ENCODE measurements at regions not wholly inside any gene's neighbourhood (a gene's known extent, or its start where the extent isn't known, plus 50 kb on each side); places are given as distances from the start of the nearest gene placed in this dataset.

- no peak for DNase-seq (ENCODE audit: low read depth)
- no peak for TF ChIP-seq CTCF (IDR thresholded peaks at IDR 0.05; ENCODE audit: insufficient read depth, low read length, poor library complexity, severe bottlenecking)
- no peaks in the 10 kb centered on the region for H3K36me3 ChIP-seq (ENCODE audit: control insufficient read depth, insufficient read depth, low read length)
- no peaks in the 10 kb centered on the region for H3K27me3 ChIP-seq (ENCODE audit: control insufficient read depth, insufficient read depth, low read length)
- no peak overlapping the region for H3K4me3 ChIP-seq (ENCODE audit: low read depth, low read length)
These were observed 1316.7 kb upstream of the TMEM132C start for GRCh38 chr12:126950266-126950665.

GRCh38 chr12:126952096-126953007 lies 1314.6 kb upstream of the TMEM132C start:
- no peak for TF ChIP-seq CTCF (IDR thresholded peaks at IDR 0.05; ENCODE audit: insufficient read depth, low read length, poor library complexity, severe bottlenecking)
- no peaks in the 10 kb centered on the region for H3K36me3 ChIP-seq (ENCODE audit: control insufficient read depth, insufficient read depth, low read length)
- H3K4me3 ChIP-seq (ENCODE audit: low read depth, low read length): no peak overlapping the region
- DNase-seq (ENCODE audit: low read depth): no peak
- H3K27me3 ChIP-seq (ENCODE audit: control insufficient read depth, insufficient read depth, low read length): no peaks in the 10 kb centered on the region

- Histone ChIP-seq H3K36me3 (ENCODE audit: control insufficient read depth, insufficient read depth, low read length) (no peaks in the 10 kb centered on the region), H3K27me3 (ENCODE audit: control insufficient read depth, insufficient read depth, low read length) (no peaks in the 10 kb centered on the region), H3K4me3 (ENCODE audit: low read depth, low read length) (no peak overlapping the region)
- no peak for TF ChIP-seq CTCF (IDR thresholded peaks at IDR 0.05; ENCODE audit: insufficient read depth, low read length, poor library complexity, severe bottlenecking)
- DNase-seq (ENCODE audit: low read depth): no peak
These were observed 1313.5 kb upstream of the TMEM132C start for GRCh38 chr12:126953365-126953889.

GRCh38 chr12:126960221-126960620 lies 1306.7 kb upstream of the TMEM132C start:
- Histone ChIP-seq H3K4me3 (ENCODE audit: low read depth, low read length) (no peak overlapping the region), H3K27me3 (ENCODE audit: control insufficient read depth, insufficient read depth, low read length) (no peaks in the 10 kb centered on the region), H3K36me3 (ENCODE audit: control insufficient read depth, insufficient read depth, low read length) (no peaks in the 10 kb centered on the region)
- no peak for DNase-seq (ENCODE audit: low read depth)
- no peak for TF ChIP-seq CTCF (IDR thresholded peaks at IDR 0.05; ENCODE audit: insufficient read depth, low read length, poor library complexity, severe bottlenecking)

GRCh38 chr12:126960709-126961108 lies 1306.3 kb upstream of the TMEM132C start:
- TF ChIP-seq CTCF (IDR thresholded peaks at IDR 0.05; ENCODE audit: insufficient read depth, low read length, poor library complexity, severe bottlenecking): no peak

More at GRCh38 chr12:126960709-126961108, 1306.3 kb upstream of the TMEM132C start:
- H3K36me3 ChIP-seq (ENCODE audit: control insufficient read depth, insufficient read depth, low read length): no peaks in the 10 kb centered on the region
- no peak for DNase-seq (ENCODE audit: low read depth)
- H3K4me3 ChIP-seq (ENCODE audit: low read depth, low read length): no peak overlapping the region
- no peaks in the 10 kb centered on the region for H3K27me3 ChIP-seq (ENCODE audit: control insufficient read depth, insufficient read depth, low read length)
